ENCODE measurements at regions not wholly inside any gene's neighbourhood (a gene's known extent, or its start where the extent isn't known, plus 50 kb on each side); places are given as distances from the start of the nearest gene placed in this dataset.

DNA sequence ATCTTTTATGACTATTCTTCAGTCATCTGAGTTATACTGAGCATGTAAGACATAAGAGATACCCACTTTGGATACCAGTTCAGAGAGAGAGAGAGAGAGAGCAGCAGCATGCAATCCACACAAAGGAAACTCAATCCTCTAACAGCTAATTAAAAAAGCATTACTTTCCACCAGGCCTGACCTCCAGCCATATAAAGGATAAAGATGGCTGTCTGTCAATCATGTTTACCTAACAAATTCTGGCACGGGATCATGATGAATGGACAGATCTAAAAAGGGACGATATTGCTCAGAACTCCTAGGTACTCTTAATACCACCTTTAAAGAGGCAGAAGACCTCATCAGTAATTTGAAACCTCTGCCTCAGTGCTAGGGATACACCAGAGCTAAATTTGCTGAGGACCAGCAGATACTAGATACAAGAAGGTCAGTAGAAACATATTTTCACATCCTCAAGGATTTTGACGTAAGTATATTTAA lies 159.2 kb downstream of the RPS12 start:
- DNase-seq (ENCODE audit: low spot score): no peak

DNA sequence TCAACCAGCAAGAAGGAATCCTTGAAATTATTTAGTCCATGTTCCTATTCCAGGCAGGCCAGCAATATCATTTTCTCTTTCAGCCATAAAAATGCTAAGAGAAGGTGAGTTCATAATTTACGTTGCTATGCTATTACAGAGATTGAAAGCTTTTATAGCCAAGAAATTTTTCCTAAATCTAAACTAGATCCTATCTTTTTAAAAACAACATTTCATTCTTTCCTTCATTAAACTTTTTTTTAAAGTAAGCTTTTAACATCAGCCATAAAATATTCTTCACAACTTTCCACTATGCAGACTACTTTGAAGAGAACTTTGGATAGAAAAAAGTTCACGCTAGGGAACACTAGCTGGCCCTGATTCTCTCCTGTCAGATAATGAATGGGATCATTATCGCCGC lies 159.8 kb downstream of the RPS12 start:
- no peak for DNase-seq (ENCODE audit: low spot score)

DNA sequence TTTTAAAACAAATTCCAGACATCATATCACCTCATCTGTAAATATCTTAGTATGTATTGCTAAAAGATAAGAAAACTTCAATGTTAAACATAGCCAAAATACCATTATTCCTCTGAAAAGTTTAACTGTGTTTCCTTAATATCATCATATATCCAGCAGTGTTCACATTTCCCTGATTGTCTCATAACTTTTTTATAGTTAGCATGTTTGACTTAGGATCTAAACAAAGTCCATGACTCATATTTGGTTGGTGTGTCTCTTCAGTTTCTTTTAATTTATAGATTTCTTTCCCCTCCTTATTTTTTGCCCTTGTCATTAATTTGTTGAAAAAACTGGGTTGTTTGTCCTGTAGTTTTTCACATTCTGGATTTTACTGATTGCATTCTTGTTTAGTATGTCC lies 163.0 kb downstream of the RPS12 start:
- DNase-seq (ENCODE audit: low spot score): no peak

DNA sequence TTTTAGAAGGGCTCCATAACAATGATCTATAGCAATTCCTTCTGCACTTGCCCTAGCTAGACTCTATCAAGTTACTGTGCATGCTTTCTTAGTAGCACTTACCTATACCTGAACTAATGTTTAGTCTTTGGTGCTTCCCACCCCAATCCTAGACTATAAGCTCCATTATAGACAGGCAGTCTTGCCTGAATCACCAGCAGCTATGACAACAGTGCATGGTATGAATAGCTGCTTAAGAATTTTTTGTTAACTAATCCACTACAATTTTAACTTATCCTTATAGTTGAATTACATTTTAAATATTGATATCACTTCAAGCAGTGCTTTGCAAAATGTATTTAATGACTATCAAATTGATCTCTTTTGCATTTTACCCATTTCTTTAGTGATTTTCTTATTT lies 164.3 kb downstream of the RPS12 start:
- no peak for DNase-seq (ENCODE audit: low spot score)

DNA sequence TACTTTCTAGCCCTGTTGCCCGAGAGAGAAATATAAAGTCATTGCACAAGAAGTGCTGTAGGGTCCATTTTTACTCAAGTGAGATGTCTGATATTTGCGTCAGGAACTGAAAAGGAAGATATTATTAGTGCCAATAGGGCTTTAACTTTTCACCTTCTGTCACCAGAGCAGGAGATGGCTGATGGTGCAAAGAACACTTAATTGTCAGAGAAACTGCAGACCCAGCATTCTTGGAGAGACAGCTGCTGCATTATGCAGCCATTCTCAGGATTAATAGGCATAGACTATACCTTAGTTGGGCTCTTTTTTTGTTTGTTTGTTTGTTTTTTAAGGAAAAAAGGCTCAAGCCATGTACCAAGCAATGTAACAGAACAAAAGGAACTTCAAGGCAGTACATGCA lies 179.4 kb downstream of the RPS12 start:
- DNase-seq (ENCODE audit: low spot score): no peak

DNA sequence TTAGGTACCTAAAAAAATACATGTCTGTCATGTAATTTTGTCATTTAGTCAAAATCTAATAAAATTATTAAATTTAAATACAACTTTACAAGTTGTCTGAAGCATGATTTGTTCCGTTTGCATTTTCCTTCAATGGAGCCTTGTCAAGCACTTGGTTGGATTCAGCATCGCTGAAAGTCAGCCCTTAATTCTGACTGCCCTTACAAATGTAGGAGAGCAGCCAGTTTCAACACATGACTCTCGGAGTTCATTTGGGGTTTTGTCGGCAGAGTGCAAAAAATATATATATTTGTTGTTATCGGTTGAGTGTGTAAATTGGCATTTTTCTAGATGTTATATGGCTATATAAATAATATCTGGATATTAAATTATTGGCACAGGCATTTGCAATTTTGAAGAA lies 180.6 kb downstream of the RPS12 start:
- no peak for DNase-seq (ENCODE audit: low spot score)

DNA sequence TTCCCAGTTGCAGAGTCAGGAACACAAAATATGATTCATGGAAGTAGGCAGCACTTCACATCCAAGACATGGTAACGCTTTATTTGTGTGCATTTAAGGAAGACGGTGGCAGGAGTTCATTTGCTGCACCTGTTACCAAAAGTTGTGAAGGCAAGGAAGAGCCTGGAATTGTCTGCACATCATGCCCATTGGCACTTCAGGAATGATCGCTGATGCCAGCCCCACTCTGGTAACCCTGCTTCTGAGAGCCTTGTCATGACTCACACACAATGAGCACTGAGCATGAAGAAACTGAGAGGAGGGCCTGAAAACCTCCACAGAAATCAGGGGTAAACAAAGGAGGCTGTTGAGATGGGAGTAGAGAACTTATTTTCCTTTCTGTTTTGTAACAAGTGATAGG lies 181.1 kb downstream of the RPS12 start:
- peak; percentile 5 for DNase-seq (ENCODE audit: low spot score)

DNA sequence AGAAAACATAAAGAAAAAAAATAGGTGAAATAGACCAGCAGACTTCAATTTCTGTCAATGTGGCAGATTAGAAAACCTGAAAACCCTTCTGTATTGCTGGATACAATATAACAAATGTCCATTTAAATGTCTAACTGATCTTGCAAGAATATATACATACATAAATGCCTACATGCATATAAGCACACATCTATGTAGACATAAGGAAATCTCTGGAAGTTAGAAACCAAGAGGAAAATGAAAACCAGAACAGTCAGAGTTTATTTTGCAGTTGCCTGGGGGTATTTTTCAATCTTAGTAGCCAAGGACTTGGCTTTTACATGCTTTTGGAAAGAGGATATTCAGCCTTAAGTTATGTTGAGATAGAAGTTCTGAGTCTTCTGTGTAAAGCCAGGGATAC lies 184.0 kb downstream of the RPS12 start:
- no peak for DNase-seq (ENCODE audit: low spot score)

DNA sequence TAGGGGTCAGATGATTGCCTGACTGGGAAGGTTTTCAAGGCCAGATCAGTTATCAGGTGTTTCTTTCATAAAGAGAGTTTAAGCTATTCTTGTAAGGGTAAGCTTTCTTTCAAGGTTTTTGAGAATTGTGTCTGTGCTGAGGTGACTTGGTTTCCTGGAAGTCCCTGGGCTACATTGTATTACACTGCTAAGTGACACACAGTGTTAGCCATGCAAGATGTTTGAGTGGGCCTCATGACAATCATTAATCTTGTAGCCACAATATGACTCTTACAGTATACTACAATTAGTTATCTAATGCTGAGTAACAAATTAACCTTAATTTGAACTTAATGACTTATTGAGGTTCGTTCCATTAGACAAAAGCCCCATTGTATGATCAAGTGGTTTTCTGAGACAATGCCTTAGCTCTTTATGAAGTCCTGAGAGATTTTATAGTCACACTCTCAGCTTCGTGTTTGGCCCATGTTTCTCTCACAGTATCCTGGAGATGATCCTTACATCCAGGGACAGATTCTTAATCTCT lies 186.7 kb downstream of the RPS12 start:
- no peak for DNase-seq (ENCODE audit: low spot score)

DNA sequence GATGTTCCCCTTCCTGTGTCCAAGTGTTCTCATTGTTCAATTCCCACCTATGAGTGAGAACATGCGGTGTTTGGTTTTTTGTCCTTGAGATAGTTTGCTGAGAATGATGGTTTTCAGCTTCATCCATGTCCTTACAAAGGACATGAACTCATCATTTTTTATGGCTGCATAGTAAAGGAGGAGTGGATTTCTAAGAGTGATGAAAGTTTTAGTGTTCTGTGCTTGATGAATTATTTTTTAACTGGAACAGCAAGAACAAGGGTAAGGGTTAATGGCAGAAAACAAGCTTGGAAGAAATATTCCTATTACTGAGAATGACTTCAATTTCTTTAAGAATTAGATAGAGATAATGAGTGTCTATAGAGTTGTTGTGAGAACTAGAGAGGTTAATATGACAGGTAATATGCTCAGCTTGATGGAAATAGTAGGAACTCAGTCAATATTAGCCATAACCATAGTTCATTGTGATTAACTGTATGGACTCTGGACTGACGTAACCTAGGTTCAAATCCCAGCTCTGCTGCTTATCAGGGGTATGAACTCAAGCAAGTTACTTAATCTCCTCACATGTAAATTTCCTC lies 190.0 kb downstream of the RPS12 start:
- no peak for DNase-seq (ENCODE audit: low spot score)

DNA sequence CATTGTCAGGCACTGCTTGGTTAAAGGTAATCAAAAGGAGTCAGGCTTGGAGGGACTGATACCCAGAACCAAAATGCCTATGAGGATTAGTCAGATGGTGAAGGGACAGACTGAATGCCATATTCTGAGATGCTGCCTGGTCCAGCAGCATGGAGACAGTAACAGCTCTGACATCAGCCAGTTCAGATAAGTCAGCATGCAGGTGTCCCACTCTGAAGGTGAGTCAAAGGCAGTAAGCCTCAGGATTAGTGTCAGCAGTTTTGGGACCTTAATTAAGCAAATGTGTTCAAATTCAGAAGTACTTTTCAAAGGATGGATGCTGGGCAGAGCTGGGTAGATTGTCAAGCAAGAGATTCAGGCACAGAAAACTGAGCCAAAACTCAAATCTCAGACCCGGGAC lies 198.4 kb downstream of the RPS12 start:
- DNase-seq (ENCODE audit: low spot score): no peak

DNA sequence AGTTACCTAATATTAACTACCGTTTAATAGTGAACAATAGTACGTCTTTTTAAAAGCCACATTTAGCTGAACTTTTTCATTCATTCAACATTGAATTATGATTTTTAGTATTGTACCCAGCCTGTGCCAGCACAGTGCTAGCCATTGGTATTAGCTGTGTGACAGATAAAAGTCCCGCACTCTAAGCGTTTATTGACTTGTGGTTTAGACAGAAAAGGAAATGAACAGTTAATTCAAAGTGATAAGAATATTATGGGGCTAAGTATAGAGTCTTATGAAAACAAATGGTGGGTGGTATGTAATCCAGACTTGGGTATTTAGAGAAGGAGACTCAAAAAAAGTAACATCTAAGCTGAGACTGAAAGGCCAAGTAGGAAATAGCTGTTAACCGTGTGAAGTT lies 202.3 kb downstream of the RPS12 start:
- DNase-seq (ENCODE audit: low spot score): no peak

DNA sequence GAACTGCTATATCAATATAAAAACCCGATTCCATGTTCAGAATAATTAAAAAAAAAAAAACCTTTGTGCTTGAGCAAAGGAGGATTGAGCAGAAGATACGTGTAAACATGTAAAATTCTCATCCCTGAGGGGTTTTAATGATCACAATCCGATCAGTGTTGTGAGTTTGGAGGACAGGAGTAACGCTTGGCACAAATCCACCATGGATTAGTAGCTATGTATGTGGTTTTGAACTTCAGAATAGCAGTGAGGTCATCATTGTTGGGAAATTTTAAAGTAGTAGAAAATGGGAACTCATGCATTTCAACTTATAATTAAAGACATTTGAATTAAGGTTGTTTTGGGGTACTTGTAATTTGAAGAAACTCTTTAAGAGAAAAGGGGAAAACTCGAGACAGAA lies 203.2 kb downstream of the RPS12 start:
- DNase-seq (ENCODE audit: low spot score): no peak

DNA sequence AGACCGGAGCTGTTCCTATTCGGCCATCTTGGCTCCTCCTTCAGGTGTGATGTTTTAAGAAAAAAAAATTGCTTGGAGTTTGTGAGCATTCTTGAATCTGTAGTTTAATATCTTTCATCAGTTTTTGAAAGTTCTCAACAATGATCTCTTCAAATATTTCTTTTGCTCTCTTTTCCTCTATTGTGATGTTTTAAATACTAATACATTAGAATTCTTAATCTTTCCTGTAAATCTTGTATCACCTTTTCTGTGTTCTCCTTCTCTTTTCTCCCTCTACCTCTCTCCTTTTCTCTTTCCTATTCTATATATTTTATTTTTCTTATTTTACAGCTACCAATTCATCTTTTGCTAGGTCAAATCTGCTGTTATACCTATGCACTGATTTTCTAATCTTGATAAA lies 212.3 kb downstream of the RPS12 start:
- no peak for DNase-seq (ENCODE audit: low spot score)

DNA sequence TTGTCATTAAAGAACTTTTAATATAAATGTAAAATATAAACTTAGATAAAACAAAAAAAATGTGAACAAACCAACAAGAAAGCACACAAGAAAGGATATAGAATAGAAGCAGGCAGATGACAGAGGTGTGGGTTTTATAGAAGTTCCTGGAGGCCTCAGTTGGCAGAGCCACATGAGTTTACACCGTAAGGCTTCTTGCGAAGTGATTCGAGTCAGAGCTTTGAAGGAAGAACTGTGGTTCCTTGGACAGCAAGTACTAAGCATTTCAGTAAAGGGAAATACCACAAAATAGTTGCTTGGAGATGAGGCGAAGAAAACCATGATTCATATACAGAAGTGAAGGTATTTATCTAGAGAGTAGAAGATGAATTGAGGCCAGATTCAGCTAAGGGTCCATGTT lies 207.9 kb upstream of the EYA4 start:
- no peak for DNase-seq (ENCODE audit: low spot score)

DNA sequence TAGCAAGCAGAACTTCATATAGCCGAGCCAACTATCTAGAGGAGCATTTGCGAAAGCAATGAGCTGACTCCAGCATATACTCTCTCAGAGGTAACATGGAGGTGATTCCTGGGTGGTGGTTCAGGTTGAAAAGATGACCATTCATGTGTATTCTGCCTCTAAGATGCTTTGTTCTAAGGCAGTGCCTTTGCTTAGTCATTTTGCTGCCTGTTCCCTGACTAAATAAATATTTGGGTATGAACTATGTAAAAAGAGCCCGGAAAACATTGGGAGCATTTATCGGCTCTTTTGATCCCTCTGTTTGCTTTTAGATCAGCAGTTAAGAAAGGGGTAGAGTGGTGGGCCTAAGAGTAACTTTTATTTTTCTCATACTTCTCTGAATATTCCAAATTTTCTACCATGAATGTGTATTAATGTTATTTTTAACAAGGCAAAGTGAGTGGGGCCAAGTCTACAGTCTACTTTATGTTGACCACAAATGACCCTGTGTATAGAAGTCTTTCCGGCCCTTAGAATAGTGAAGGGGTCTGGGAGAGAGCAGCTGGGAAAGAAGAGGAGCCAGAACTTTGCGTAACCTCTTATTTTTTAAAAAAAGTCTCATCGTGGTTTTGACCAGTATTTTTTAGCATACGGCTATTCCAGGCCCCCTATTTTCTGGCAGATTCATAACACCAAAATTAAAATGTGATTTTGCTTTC lies 206.5 kb upstream of the EYA4 start:
- no peak for DNase-seq (ENCODE audit: low spot score)

DNA sequence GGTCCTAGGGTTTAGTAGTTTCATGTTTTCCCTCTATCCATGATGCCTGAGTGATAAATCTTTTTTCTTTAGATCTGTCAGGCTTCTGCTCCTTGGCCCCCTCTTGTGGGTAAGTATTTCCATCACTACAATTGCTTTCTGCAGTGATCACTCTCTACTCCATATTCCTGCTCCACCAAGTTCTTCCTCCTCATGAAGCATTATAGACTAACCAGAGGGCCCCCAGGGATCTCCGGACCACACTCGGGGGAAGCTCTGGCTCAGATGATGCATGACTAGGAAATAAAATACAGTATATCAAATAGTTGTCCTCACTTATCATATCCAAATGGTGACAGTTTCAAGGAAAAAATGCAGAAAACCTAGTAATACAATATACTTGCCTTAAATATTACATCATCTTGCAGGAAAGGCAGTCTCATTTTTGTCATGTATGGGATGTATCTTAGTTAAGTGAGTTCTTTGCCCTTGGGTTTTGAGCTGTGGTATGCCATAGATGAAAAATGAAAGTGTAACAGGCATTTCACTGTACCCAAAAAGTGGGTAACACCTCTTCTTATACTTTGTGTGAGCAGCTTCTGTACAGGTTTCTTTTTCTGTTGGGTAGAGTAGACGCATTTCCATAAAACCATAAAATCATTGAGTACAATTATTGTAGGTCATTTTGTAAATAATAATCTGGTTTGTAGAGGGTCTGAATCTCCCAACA lies 200.9 kb upstream of the EYA4 start:
- peak; percentile 13 for DNase-seq (ENCODE audit: low spot score)

DNA sequence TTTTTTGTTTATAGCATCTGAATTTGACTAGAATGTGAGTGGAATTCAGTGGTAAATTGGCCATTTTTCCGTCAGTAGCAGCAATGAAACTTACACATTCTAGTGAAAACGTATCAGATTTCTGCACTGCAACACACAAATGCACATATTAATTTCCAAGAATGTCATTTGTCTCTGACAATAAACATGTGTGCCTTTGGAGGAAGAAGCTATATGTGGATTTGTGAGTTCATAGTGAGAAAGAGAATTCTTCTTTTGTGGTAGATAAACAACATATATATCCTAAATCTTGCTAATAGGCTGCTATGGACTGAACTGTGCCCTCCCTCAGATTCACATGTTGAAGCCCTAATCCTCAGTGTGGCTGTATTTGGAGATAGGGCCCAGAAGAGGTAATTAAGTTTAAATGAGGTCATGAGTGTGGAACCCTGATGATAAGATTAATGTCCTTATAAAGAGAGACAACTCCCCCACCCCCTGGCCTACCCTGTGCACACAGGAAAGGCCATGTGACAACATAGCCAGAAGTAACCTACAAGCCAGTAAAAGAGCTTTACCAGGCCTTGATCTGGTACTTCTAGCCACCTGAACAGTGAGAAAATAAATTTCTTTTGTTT lies 200.2 kb upstream of the EYA4 start:
- no peak for DNase-seq (ENCODE audit: low spot score)

DNA sequence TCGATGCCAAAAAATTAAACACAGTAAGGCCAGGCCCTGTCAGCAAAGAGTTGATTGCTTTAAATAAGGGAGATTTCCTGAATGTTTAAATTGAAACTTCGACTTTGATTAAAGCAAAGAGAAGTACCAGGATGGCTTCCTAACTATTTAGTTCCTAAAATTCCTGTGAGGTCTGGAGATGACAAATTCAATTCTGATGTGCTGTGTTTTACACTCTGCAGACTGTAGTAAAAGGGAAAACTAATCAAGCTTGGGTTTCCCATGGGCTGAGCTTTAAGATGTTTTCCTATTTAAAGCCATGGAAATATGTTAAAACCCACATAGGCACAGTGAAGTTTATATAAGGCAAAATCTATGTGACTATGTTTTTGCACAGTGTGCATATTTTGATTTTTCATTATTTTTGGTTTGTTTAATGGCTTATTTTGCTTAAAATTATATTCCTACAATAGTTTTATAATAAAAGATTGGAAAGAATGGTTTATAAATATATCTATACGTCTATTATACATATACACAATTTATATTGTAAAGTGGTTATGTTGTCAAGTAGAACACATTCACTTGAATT lies 198.5 kb upstream of the EYA4 start:
- DNase-seq (ENCODE audit: low spot score): no peak

DNA sequence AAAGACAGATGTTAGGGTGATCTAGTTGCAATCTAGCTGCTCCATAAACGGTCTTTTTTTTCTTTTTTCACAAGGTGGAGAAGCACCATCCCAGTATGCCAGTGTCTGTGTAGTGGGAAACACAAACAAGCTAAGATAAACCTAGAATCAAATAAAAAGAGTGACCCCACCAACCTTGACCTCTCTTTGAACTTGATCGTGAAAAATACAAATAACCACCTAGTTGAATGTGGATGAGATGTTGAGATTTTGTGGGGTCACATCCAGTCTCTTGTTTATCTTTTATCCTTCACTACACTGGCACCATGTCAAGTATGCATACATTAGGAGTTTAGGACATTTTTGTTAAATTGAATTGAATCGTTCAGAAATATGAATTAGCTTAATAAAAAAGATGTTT lies 194.6 kb upstream of the EYA4 start:
- no peak for DNase-seq (ENCODE audit: low spot score)

DNA sequence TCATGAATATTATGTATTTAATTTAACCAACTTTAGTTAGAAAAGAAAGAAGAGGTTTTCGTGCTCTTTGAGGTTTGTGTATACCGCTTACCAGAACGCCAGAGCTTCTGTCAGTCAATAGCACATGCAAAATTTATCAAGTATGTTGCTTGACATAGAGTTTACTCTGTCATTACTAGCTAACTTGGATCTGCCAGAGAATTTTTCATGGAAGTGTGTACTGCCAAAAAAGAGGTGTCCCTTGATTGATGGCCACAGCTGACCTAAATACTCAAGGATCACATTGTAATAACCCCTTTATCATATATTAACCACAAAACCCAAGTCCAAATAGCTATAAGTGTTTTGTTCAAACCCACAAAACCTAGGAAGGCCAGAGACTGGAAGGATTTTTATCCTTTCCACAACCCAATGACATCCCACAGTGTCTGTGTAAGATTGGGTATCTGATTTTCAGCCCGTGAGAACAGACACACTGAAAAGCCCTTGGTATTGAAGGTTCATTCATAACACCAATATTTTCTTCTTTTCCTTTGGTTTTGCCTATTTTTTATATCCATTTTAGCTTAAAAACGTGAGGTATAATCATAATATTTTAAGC lies 194.0 kb upstream of the EYA4 start:
- no peak for DNase-seq (ENCODE audit: low spot score)

DNA sequence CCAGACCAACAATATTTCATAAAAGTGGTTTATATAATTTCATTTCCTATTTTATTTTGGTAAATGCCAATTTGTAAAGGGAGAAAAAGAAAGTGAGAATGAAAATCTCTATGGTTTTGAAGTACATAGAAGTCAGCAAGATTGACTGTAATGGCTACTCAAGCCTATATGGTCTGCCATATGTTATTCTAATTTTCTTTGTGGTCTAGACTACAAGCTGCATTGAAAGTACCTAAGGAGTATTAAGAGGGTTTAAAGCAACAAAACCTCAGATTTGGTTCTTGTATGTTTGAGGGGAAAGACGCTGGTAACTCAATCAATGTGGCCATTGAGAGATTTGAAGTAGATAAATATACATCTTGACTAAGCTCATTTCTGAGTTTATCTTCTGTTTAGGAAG lies 193.5 kb upstream of the EYA4 start:
- no peak for DNase-seq (ENCODE audit: low spot score)

Data from AG08396 (cell line).